Liver (tissue), 8 donors: ENCODE measurements at regions not wholly inside any gene's neighbourhood (a gene's known extent, or its start where the extent isn't known, plus 50 kb on each side); places are given as distances from the start of the nearest gene placed in this dataset.

ENCODE experiments used
- DNase-seq: peaks from one replicate; pipeline ENCODE4 v3.0.0-alpha.2; 2017; ENCODE audit warnings: low spot score
- H3K27ac ChIP-seq, 2 donors: one replicate each; pipeline ENCODE4 v1.7.0; 2013; ENCODE audit warnings: inconsistent platforms in 2 of 2, low read length in 2 of 2, control low read depth in 1 of 2, low read depth in 1 of 2, mild to moderate bottlenecking in 1 of 2
- H3K27me3 ChIP-seq, 4 donors: one replicate each; pipeline versions ENCODE4 v1.6.1 to v1.7.0; 2013; ENCODE audit warnings: low read length in 3 of 4, inconsistent platforms in 1 of 4, mild to moderate bottlenecking in 1 of 4, moderate library complexity in 1 of 4; ENCODE audit not compliant: control insufficient read depth in 4 of 4, insufficient read depth in 4 of 4
- H3K36me3 ChIP-seq, 4 donors: one replicate each; pipeline versions ENCODE4 v1.6.1 to v1.7.0; 2013; ENCODE audit warnings: low read length in 3 of 4, mild to moderate bottlenecking in 3 of 4, low read depth in 1 of 4, moderate library complexity in 1 of 4; ENCODE audit not compliant: control insufficient read depth in 4 of 4, insufficient read depth in 3 of 4
- H3K4me1 ChIP-seq, 4 donors: one replicate each; pipeline versions ENCODE4 v1.6.1 to v1.7.0; 2013; ENCODE audit warnings: low read length in 3 of 4, mild to moderate bottlenecking in 3 of 4, moderate library complexity in 1 of 4; ENCODE audit not compliant: control insufficient read depth in 4 of 4, insufficient read depth in 4 of 4
- H3K4me3 ChIP-seq, 3 donors: one replicate each; pipeline versions ENCODE4 v1.6.1 to v1.7.0; 2013; ENCODE audit warnings: low read length in 3 of 3, control low read depth in 1 of 3, low read depth in 1 of 3, mild to moderate bottlenecking in 1 of 3
- H3K9ac ChIP-seq, 2 donors: one replicate each; pipeline ENCODE4 v1.7.0; 2013; ENCODE audit warnings: low read length in 2 of 2, mild to moderate bottlenecking in 2 of 2, moderate library complexity in 2 of 2, control low read depth in 1 of 2, low read depth in 1 of 2
- H3K9me3 ChIP-seq, 4 donors: one replicate each; pipeline versions ENCODE4 v1.6.1 to v1.7.0; 2013; ENCODE audit warnings: low read length in 3 of 4; ENCODE audit not compliant: control insufficient read depth in 4 of 4
- EGR1 ChIP-seq, 2 donors: IDR thresholded peaks; 2 replicates each; pipeline ENCODE4 v1.6.1; 2016 to 2018; ENCODE audit warnings: antibody characterized with exemption in 2 of 2, low read depth in 2 of 2
- FOXA1 ChIP-seq: IDR thresholded peaks from 2 replicates; pipeline ENCODE4 v1.6.1; 2016; ENCODE audit warnings: antibody characterized with exemption
- FOXA2 ChIP-seq: IDR thresholded peaks from 2 replicates; pipeline ENCODE4 v1.6.1; 2016; ENCODE audit warnings: antibody characterized with exemption
- GABPA ChIP-seq, 2 donors: IDR thresholded peaks in 1 of 2; conservative IDR thresholded peaks in 1 of 2; 2 replicates each; pipeline ENCODE4 v1.6.1; 2016; ENCODE audit warnings: antibody characterized with exemption in 2 of 2, mild to moderate bottlenecking in 1 of 2, moderate library complexity in 1 of 2
- HNF4A ChIP-seq, 2 donors: conservative IDR thresholded peaks; 2 replicates each; pipeline ENCODE4 v1.6.1; 2016; ENCODE audit warnings: antibody characterized with exemption in 2 of 2, mild to moderate bottlenecking in 2 of 2
- HNF4G ChIP-seq: IDR thresholded peaks from 2 replicates; pipeline ENCODE4 v1.6.1; 2016; ENCODE audit warnings: antibody characterized with exemption
- JUND ChIP-seq, 2 donors: IDR thresholded peaks; 2 replicates each; pipeline ENCODE4 v1.6.1; 2016; ENCODE audit warnings: antibody characterized with exemption in 2 of 2
- NR2F2 ChIP-seq: IDR thresholded peaks from 2 replicates; pipeline ENCODE4 v1.6.1; 2016; ENCODE audit warnings: antibody characterized with exemption
- RAD21 ChIP-seq, 2 donors: IDR thresholded peaks; 2 replicates each; pipeline ENCODE4 v1.6.1; 2016; ENCODE audit warnings: antibody characterized with exemption in 2 of 2, mild to moderate bottlenecking in 2 of 2
- RXRA ChIP-seq, 2 donors: IDR thresholded peaks; 2 replicates each; pipeline ENCODE4 v1.6.1; 2017 to 2018; ENCODE audit warnings: antibody characterized with exemption in 2 of 2, mild to moderate bottlenecking in 1 of 2
- SP1 ChIP-seq: IDR thresholded peaks from 2 replicates; pipeline ENCODE4 v1.6.1; 2018; ENCODE audit warnings: antibody characterized with exemption, mild to moderate bottlenecking
- TAF1 ChIP-seq: conservative IDR thresholded peaks from 2 replicates; pipeline ENCODE4 v1.6.1; 2016; ENCODE audit warnings: antibody characterized with exemption, mild to moderate bottlenecking
- YY1 ChIP-seq: IDR thresholded peaks from 2 replicates; pipeline ENCODE4 v1.6.1; 2016; ENCODE audit warnings: antibody characterized with exemption, mild to moderate bottlenecking
- WGBS: extraction: QIAGEN DNeasy Blood & Tissue Kit; methylation state at CpG from one replicate; pipeline ENCODE4 v1.1.7; 2013; 5-methylcytosine and 5-hydroxymethylcytosine counted together
- TF ChIP-seq, protein P1 (sequence below): IDR thresholded peaks from 2 replicates; pipeline ENCODE4 v1.6.1; 2016; ENCODE audit warnings: antibody characterized with exemption
- TF ChIP-seq, protein P2 (sequence below): IDR thresholded peaks from 2 replicates; pipeline ENCODE4 v1.6.1; 2016; ENCODE audit warnings: antibody characterized with exemption, mild to moderate bottlenecking
- TF ChIP-seq, protein P3 (sequence below): fragments of 150-350 bp; IDR thresholded peaks from 2 replicates; pipeline ENCODE4 v1.5.1; 2017; ENCODE audit warnings: improper control_type of control experiment, low read depth, low read length; ENCODE audit not compliant: missing input control
- TF ChIP-seq, protein P4 (sequence below): IDR thresholded peaks from 2 replicates; pipeline ENCODE4 v1.6.1; 2016; ENCODE audit warnings: antibody characterized with exemption
- donor health status: healthy.
- donor health status: healthy.
- donor health status: healthy.
- donor health status: healthy.
- donor health status: healthy.

DNA sequence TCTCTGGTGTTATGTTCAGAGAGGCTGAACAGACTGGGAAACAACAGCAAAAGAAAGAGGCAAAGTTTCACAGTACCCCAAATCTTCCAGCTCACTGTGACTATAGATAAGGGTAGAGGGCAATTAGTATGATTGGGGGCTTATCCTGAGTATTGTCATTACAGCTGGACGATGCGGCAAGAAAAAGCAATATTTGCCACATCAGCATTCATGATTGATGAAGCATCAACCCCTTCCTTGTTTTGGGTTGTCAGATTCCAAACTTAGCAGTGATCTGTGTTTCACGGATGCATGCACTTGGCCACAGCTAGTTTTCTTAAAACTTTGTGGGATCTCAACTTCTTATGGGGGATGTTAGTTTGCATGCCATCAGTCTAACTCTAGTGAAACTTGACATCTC lies 348.8 kb upstream of the SLITRK5 start:
- no peaks in the 10 kb centered on the region for H3K9me3 ChIP-seq
- no peak overlapping the region for H3K9ac ChIP-seq
- H3K4me3 ChIP-seq: no peak overlapping the region
- TF ChIP-seq TAF1 (no peak), HNF4A (conservative IDR thresholded peaks at IDR 0.05) (no peak), GABPA (IDR thresholded peaks at IDR 0.05 in 1 of 2, conservative IDR thresholded peaks at IDR 0.05 in 1 of 2) (no peak), RXRA (IDR thresholded peaks at IDR 0.05) (no peak), JUND (IDR thresholded peaks at IDR 0.05) (no peak), SP1 (no peak), RAD21 (IDR thresholded peaks at IDR 0.05) (no peak), FOXA1 (no peak), YY1 (no peak), FOXA2 (no peak), HNF4G (no peak), NR2F2 (no peak)
- TF ChIP-seq, protein P1, sequence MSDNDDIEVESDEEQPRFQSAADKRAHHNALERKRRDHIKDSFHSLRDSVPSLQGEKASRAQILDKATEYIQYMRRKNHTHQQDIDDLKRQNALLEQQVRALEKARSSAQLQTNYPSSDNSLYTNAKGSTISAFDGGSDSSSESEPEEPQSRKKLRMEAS: no peak
- TF ChIP-seq, protein P2, sequence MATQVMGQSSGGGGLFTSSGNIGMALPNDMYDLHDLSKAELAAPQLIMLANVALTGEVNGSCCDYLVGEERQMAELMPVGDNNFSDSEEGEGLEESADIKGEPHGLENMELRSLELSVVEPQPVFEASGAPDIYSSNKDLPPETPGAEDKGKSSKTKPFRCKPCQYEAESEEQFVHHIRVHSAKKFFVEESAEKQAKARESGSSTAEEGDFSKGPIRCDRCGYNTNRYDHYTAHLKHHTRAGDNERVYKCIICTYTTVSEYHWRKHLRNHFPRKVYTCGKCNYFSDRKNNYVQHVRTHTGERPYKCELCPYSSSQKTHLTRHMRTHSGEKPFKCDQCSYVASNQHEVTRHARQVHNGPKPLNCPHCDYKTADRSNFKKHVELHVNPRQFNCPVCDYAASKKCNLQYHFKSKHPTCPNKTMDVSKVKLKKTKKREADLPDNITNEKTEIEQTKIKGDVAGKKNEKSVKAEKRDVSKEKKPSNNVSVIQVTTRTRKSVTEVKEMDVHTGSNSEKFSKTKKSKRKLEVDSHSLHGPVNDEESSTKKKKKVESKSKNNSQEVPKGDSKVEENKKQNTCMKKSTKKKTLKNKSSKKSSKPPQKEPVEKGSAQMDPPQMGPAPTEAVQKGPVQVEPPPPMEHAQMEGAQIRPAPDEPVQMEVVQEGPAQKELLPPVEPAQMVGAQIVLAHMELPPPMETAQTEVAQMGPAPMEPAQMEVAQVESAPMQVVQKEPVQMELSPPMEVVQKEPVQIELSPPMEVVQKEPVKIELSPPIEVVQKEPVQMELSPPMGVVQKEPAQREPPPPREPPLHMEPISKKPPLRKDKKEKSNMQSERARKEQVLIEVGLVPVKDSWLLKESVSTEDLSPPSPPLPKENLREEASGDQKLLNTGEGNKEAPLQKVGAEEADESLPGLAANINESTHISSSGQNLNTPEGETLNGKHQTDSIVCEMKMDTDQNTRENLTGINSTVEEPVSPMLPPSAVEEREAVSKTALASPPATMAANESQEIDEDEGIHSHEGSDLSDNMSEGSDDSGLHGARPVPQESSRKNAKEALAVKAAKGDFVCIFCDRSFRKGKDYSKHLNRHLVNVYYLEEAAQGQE: no peak
- TF ChIP-seq, protein P3, sequence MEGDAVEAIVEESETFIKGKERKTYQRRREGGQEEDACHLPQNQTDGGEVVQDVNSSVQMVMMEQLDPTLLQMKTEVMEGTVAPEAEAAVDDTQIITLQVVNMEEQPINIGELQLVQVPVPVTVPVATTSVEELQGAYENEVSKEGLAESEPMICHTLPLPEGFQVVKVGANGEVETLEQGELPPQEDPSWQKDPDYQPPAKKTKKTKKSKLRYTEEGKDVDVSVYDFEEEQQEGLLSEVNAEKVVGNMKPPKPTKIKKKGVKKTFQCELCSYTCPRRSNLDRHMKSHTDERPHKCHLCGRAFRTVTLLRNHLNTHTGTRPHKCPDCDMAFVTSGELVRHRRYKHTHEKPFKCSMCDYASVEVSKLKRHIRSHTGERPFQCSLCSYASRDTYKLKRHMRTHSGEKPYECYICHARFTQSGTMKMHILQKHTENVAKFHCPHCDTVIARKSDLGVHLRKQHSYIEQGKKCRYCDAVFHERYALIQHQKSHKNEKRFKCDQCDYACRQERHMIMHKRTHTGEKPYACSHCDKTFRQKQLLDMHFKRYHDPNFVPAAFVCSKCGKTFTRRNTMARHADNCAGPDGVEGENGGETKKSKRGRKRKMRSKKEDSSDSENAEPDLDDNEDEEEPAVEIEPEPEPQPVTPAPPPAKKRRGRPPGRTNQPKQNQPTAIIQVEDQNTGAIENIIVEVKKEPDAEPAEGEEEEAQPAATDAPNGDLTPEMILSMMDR: no peak
- TF ChIP-seq, protein P4, sequence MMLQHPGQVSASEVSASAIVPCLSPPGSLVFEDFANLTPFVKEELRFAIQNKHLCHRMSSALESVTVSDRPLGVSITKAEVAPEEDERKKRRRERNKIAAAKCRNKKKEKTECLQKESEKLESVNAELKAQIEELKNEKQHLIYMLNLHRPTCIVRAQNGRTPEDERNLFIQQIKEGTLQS: no peak
- DNase-seq: no peak
- no peak overlapping the region for H3K27ac ChIP-seq
- WGBS: 82% methylated on average over 3 of the region's 3 CpGs
- H3K4me1 ChIP-seq: no peaks in the 10 kb centered on the region
- no peaks in the 10 kb centered on the region for H3K27me3 ChIP-seq
- H3K36me3 ChIP-seq: no peaks in the 10 kb centered on the region

DNA sequence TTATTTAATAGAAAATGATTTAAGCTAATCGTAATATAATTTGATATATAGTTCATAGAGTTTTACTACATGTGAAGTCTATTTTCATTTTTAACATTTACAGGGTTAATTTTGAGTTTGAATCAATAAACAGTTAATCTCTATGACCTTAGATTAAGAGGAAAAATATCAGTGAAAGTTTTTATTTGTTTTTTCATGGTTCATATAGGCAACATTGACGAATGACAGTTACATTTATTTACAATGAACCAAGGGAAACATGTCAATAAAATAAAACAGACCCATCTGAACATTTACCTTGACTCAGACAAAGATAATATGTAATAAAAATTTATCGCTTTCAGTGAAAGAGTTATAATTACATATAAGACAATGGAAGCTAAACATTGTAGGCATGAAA lies 346.6 kb upstream of the SLITRK5 start:
- no peak overlapping the region for H3K4me3 ChIP-seq
- no peak overlapping the region for H3K9ac ChIP-seq
- no peaks in the 10 kb centered on the region for H3K27me3 ChIP-seq
- no peaks in the 10 kb centered on the region for H3K9me3 ChIP-seq
- H3K4me1 ChIP-seq: no peaks in the 10 kb centered on the region
- H3K36me3 ChIP-seq: no peaks in the 10 kb centered on the region
- WGBS: 65% methylated on average over 3 of the region's 3 CpGs
- H3K27ac ChIP-seq: no peak overlapping the region
- no peak for DNase-seq
- TF ChIP-seq, protein P1: no peak
- TF ChIP-seq RXRA (IDR thresholded peaks at IDR 0.05): no peak
- TF ChIP-seq SP1: no peak
- TF ChIP-seq HNF4A (conservative IDR thresholded peaks at IDR 0.05): no peak
- no peak for TF ChIP-seq EGR1 (IDR thresholded peaks at IDR 0.05; ENCODE audit: low read depth in 2 of 2)
- TF ChIP-seq FOXA1: no peak
